Tibial nerve (tissue), 4 donors: ENCODE measurements at regions not wholly inside any gene's neighbourhood (a gene's known extent, or its start where the extent isn't known, plus 50 kb on each side); places are given as distances from the start of the nearest gene placed in this dataset.

Source experiments
- DNase-seq, 2 donors: peaks; one replicate each; pipeline ENCODE4 v3.0.0-alpha.2; 2019; ENCODE audit warnings: low spot score in 2 of 2
- H3K27ac ChIP-seq, 4 donors: fragments of 200-600 bp; sonication (generic) in 3 of 4; one replicate each; pipeline ENCODE4 v1.5.1; 2017 to 2019; ENCODE audit warnings: mild to moderate bottlenecking in 1 of 4
- H3K27me3 ChIP-seq, 2 donors: fragments of 200-600 bp; sonication (generic) in 1 of 2; one replicate each; pipeline versions ENCODE4 v1.5.1 to v1.6.0; 2017 to 2019
- H3K36me3 ChIP-seq, 3 donors: fragments of 200-600 bp; sonication (generic); one replicate each; pipeline ENCODE4 v1.5.1; 2018 to 2019
- H3K4me1 ChIP-seq, 4 donors: fragments of 200-600 bp; sonication (generic) in 3 of 4; one replicate each; pipeline ENCODE4 v1.5.1; 2017 to 2019
- H3K4me3 ChIP-seq, 4 donors: fragments of 200-600 bp; sonication (generic) in 3 of 4; one replicate each; pipeline ENCODE4 v1.5.1; 2017 to 2019; ENCODE audit warnings: mild to moderate bottlenecking in 1 of 4, moderate library complexity in 1 of 4
- H3K9me3 ChIP-seq, 4 donors: fragments of 200-600 bp; sonication (generic) in 3 of 4; one replicate each; pipeline ENCODE4 v1.5.1; 2017 to 2019
- EP300 ChIP-seq, 2 donors: sonication (generic); formaldehyde crosslinking; IDR thresholded peaks; one replicate each; pipeline ENCODE4 v1.6.1; 2017; ENCODE audit warnings: antibody characterized with exemption in 2 of 2, mild to moderate bottlenecking in 1 of 2
- POLR2A ChIP-seq, 2 donors: fragments of 450-650 bp; IDR thresholded peaks; one replicate each; pipeline ENCODE4 v1.6.1; 2017; ENCODE audit warnings: antibody characterized with exemption in 2 of 2, mild to moderate bottlenecking in 2 of 2, moderate library complexity in 2 of 2
- WGBS, 2 donors: methylation state at CpG; one replicate each; pipeline ENCODE4 v1.1.5; 2018; 5-methylcytosine and 5-hydroxymethylcytosine counted together
- TF ChIP-seq, protein P1 (sequence below), 5 experiments: fragments of 200-600 bp in 3 of 5; fragments of 450-650 bp in 2 of 5; sonication (generic) in 3 of 5; IDR thresholded peaks; one replicate each; pipeline ENCODE4 v1.5.1; 2016 to 2019; ENCODE audit warnings: antibody characterized with exemption in 5 of 5, mild to moderate bottlenecking in 3 of 5, moderate library complexity in 2 of 5

DNA sequence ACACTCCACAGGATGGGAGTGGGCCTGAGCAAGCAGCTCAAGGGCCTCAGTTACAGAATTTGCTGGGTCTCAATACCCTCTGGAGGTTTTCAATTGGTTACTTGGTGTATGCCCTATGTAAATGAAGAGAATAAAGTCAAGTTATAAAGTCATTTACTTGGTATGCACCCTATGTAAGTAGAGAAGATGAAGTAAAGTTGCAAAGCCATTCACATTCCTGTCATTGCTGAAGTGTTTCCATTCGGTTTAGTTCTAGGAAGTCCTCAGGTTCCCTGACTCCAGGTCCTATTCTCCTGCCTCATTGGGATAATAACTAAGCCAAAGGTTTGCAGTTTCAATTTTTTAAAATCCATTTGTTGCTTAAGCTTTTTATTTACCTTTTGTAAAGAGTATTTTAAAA is 272.6 kb upstream of the NPSR1 start:
- no peak overlapping the region for H3K4me3 ChIP-seq
- no peak for TF ChIP-seq EP300 (IDR thresholded peaks at IDR 0.05)
- TF ChIP-seq, protein P1, sequence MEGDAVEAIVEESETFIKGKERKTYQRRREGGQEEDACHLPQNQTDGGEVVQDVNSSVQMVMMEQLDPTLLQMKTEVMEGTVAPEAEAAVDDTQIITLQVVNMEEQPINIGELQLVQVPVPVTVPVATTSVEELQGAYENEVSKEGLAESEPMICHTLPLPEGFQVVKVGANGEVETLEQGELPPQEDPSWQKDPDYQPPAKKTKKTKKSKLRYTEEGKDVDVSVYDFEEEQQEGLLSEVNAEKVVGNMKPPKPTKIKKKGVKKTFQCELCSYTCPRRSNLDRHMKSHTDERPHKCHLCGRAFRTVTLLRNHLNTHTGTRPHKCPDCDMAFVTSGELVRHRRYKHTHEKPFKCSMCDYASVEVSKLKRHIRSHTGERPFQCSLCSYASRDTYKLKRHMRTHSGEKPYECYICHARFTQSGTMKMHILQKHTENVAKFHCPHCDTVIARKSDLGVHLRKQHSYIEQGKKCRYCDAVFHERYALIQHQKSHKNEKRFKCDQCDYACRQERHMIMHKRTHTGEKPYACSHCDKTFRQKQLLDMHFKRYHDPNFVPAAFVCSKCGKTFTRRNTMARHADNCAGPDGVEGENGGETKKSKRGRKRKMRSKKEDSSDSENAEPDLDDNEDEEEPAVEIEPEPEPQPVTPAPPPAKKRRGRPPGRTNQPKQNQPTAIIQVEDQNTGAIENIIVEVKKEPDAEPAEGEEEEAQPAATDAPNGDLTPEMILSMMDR (IDR thresholded peaks at IDR 0.05): no peak
- no peak for TF ChIP-seq POLR2A (IDR thresholded peaks at IDR 0.05)
- no peaks in the 10 kb centered on the region for H3K36me3 ChIP-seq
- 42 to 45% methylated on average over 1 of the region's 1 CpG for WGBS, 2 donors
- H3K4me1 ChIP-seq: no peaks in the 10 kb centered on the region
- no peak for DNase-seq
- no peak overlapping the region for H3K27ac ChIP-seq
- H3K27me3 ChIP-seq: no peaks in the 10 kb centered on the region
- H3K9me3 ChIP-seq: peaks cover 0 to 12% (median 0%) of the 10 kb centered on the region in 4 donors

DNA sequence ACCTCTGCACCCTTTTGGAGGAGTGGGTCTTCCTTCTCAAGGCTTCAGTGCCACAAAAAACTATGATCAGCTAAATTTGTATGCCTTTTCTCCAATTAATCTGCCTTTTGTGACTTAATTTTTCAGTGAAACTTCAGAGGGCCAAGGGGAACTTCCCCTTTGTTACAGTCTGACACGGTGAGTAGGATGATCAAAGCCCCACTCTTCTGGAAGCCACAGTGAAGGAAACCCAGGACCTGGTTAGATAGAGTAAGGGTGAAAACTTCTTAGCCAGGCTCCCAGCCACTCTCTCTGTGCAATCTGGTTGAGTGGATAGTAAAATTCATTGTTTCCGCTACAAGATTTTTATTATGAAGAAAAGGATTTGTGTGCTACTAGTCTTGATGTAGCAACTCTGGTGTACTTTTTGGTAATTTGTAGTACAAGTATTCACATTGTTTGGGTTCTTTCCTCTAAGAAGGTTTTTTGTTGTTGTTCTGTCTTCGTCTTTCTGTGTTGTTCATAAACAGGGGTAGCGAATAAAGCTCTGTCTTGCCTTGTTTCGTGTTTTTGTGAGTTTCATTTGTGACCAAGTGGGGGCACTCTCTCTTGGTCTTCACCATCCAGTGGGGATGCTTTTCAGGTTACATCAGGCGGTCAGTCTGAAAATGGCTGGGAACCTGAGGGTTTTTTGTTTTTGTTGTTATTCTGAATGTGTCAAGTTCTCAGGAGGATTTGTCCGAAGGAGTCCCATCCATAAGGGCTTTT is 268.5 kb upstream of the NPSR1 start:
- TF ChIP-seq POLR2A (IDR thresholded peaks at IDR 0.05) (no peak), EP300 (IDR thresholded peaks at IDR 0.05) (no peak)
- TF ChIP-seq, protein P1 (IDR thresholded peaks at IDR 0.05): no peak
- H3K36me3 ChIP-seq: no peaks in the 10 kb centered on the region
- no peak overlapping the region for H3K27ac ChIP-seq
- WGBS, 2 donors: 85 to 87% methylated on average over 7 of the region's 7 CpGs
- H3K4me1 ChIP-seq: no peaks in the 10 kb centered on the region
- DNase-seq: no peak
- no peaks in the 10 kb centered on the region for H3K9me3 ChIP-seq
- no peak overlapping the region for H3K4me3 ChIP-seq
- no peaks in the 10 kb centered on the region for H3K27me3 ChIP-seq

DNA sequence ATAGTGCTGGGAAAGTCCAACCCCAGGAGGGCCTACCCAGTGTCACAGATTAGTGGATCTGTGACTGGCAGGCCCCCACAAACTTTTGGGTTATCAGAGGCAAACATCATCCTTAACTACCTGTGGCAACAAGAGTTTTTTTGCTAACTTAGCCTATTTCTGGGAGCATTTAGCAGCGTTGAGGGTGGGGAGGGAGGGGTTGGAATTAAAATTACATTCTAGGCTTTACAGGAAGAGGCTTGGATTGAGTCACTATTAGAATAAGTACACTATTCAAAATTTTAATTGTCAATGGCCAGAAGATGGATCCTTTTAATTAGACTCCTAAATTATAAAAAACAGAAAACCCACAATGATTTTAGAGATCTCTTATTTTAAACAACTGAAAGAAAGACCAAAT is 267.9 kb upstream of the NPSR1 start:
- no peaks in the 10 kb centered on the region for H3K27me3 ChIP-seq
- no peak overlapping the region for H3K4me3 ChIP-seq
- H3K4me1 ChIP-seq: no peaks in the 10 kb centered on the region
- DNase-seq: no peak
- no peaks in the 10 kb centered on the region for H3K9me3 ChIP-seq
- no peaks in the 10 kb centered on the region for H3K36me3 ChIP-seq
- TF ChIP-seq, protein P1 (IDR thresholded peaks at IDR 0.05): no peak
- H3K27ac ChIP-seq: no peak overlapping the region
- WGBS, 2 donors: 71 to 79% methylated on average over 1 of the region's 1 CpG

DNA sequence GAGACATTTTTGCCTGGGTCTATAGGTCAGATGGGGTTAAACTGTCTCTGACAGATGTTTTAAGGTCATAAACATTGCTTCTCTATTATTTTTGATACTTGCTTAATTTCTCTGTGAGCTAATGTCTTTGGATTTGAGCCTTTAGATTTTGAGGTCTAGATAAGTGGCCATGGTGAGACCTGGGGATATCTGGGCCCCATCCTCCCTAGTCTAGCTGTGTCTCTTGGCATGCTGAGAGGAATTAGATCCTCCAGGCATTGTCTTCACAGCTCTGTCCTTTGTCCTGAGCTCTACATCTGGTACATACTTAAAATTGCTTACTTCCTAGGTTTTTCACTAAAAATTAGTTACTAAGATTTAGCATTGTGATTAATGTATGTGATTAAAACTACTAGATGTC is 265.0 kb upstream of the NPSR1 start:
- no peaks in the 10 kb centered on the region for H3K9me3 ChIP-seq
- no peaks in the 10 kb centered on the region for H3K27me3 ChIP-seq
- H3K4me3 ChIP-seq: no peak overlapping the region
- H3K36me3 ChIP-seq: no peaks in the 10 kb centered on the region
- H3K27ac ChIP-seq: no peak overlapping the region
- no peak for DNase-seq
- TF ChIP-seq EP300 (IDR thresholded peaks at IDR 0.05) (no peak), POLR2A (IDR thresholded peaks at IDR 0.05) (no peak)
- TF ChIP-seq, protein P1 (IDR thresholded peaks at IDR 0.05): no peak
- H3K4me1 ChIP-seq: no peaks in the 10 kb centered on the region

DNA sequence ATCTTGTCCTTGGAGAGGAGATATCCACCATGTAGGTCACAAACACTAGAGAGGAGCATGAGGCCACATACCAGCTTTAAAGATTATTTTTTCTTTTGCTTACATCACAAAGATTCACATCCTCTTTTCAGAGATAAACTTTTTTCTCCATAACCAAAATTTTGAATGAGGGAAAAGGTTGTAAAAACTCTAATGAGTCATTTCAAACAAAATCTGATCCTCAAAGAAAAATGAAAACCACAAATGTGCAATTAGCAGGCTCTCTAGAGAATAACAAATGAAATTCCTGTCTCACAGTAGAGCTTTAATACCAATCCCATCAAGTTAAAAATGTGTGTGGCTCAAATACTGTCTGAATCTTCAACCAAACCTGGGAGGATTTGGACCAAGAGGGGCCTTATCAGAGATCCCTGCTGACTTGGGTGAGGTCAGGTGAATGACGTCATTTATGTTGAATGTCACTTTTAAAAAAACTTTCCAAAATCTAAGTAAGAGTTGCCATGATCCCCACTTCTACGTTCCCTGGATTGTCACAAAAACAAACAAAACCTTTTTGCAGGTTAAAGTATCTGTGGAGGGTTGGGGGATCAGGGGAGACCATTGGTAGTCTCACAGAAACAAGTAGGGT is 261.5 kb upstream of the NPSR1 start:
- no peak overlapping the region for H3K27ac ChIP-seq
- DNase-seq: no peak
- H3K36me3 ChIP-seq: no peaks in the 10 kb centered on the region
- TF ChIP-seq, protein P1 (IDR thresholded peaks at IDR 0.05): no peak
- TF ChIP-seq POLR2A (IDR thresholded peaks at IDR 0.05) (no peak), EP300 (IDR thresholded peaks at IDR 0.05) (no peak)
- no peaks in the 10 kb centered on the region for H3K9me3 ChIP-seq
- H3K27me3 ChIP-seq: no peaks in the 10 kb centered on the region
- no peak overlapping the region for H3K4me3 ChIP-seq
- no peaks in the 10 kb centered on the region for H3K4me1 ChIP-seq
- WGBS, 2 donors: 77 to 79% methylated on average over 2 of the region's 2 CpGs
